ENCODE measurements at regions not wholly inside any gene's neighbourhood (a gene's known extent, or its start where the extent isn't known, plus 50 kb on each side); places are given as distances from the start of the nearest gene placed in this dataset.

GRCh38 chr1:98333936-98334335, 327.6 kb upstream of the SNX7 start:
- TF ChIP-seq, protein P1, sequence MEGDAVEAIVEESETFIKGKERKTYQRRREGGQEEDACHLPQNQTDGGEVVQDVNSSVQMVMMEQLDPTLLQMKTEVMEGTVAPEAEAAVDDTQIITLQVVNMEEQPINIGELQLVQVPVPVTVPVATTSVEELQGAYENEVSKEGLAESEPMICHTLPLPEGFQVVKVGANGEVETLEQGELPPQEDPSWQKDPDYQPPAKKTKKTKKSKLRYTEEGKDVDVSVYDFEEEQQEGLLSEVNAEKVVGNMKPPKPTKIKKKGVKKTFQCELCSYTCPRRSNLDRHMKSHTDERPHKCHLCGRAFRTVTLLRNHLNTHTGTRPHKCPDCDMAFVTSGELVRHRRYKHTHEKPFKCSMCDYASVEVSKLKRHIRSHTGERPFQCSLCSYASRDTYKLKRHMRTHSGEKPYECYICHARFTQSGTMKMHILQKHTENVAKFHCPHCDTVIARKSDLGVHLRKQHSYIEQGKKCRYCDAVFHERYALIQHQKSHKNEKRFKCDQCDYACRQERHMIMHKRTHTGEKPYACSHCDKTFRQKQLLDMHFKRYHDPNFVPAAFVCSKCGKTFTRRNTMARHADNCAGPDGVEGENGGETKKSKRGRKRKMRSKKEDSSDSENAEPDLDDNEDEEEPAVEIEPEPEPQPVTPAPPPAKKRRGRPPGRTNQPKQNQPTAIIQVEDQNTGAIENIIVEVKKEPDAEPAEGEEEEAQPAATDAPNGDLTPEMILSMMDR (IDR thresholded peaks at IDR 0.05; ENCODE audit: poor library complexity, severe bottlenecking), result no peak
- TF ChIP-seq RAD21 (conservative IDR thresholded peaks at IDR 0.05), result no peak
- TF ChIP-seq MXI1 (conservative IDR thresholded peaks at IDR 0.05; ENCODE audit: poor library complexity, severe bottlenecking), result no peak
- peak; percentile 67 for TF ChIP-seq POLR2AphosphoS5 (IDR thresholded peaks at IDR 0.05)
- TF ChIP-seq TAF1 (IDR thresholded peaks at IDR 0.05; ENCODE audit: low read depth), result no peak
